ENCODE measurements at regions not wholly inside any gene's neighbourhood (a gene's known extent, or its start where the extent isn't known, plus 50 kb on each side); places are given as distances from the start of the nearest gene placed in this dataset.

GRCh38 chr16:52751035-52751434 is 204.1 kb upstream of the TOX3 start:
- DNase-seq (ENCODE audit: low read depth in 1 of 2, low spot score in 1 of 2): no peak
- Histone ChIP-seq H3K27ac (no peak overlapping the region), H3K4me1 (no peaks in the 10 kb centered on the region), H3K9me3 (0 out of 3 replicates have a peak, but pooled peaks cover 8% of the 10 kb centered on the region), H3K4me2 (no peak overlapping the region), H3K4me3 (no peak overlapping the region)
- ChIA-PET POLR2A (no interaction called here), CTCF (no interaction called here)
- no peak for ATAC-seq
- no peak for FAIRE-seq
- no peak for TF ChIP-seq PHF8 (IDR thresholded peaks at IDR 0.05; ENCODE audit: borderline replicate concordance, low read depth)
- TF ChIP-seq RARB (CRISPR knock-in tag; IDR thresholded peaks at IDR 0.05): no peak
- no peak for TF ChIP-seq MAX (IDR thresholded peaks at IDR 0.05)
- no peak for TF ChIP-seq HEYL (CRISPR knock-in tag; IDR thresholded peaks at IDR 0.05)
- no peak for TF ChIP-seq RCOR1 (IDR thresholded peaks at IDR 0.05; ENCODE audit: low read depth, low read length)
- TF ChIP-seq KDM5A (IDR thresholded peaks at IDR 0.05): no peak
- no peak for TF ChIP-seq POLR2AphosphoS2 (conservative IDR thresholded peaks at IDR 0.05; ENCODE audit: low read length)
- TF ChIP-seq EHMT2 (IDR thresholded peaks at IDR 0.05; ENCODE audit: low read depth): no peak
- no peak for TF ChIP-seq TP53 (CRISPR knock-in tag; IDR thresholded peaks at IDR 0.05)
- no peak for TF ChIP-seq RAD21 (conservative IDR thresholded peaks at IDR 0.05 in 1 of 2, IDR thresholded peaks at IDR 0.05 in 1 of 2)
- TF ChIP-seq ESRRA (IDR thresholded peaks at IDR 0.05; ENCODE audit: borderline replicate concordance, low read length): no peak
- no peak for TF ChIP-seq HDAC2 (IDR thresholded peaks at IDR 0.05)

DNA sequence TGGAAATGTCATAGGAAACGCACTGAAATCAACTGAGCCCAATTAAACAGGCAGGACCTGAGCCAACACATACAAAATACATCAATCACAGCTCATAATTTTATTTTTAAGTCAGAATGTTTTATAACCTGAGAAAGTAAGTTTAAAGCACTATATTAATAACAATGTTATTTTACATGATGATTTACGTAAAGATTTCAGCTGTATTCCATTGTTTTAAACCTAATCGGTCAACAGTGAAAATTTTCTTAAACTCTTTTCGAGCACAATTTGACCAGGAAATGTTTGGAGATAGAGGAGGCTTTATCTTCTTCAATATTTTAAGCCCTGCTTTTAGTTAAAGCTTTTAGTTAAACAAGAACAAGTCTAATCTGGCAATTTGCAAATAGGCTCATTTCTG is 201.8 kb upstream of the TOX3 start:
- TF ChIP-seq HOXA7 (CRISPR knock-in tag; IDR thresholded peaks at IDR 0.05): no peak
- no peak for TF ChIP-seq CHD2 (IDR thresholded peaks at IDR 0.05; ENCODE audit: low read length, partially characterized antibody)
- no peak for TF ChIP-seq JUNB (IDR thresholded peaks at IDR 0.05)
- TF ChIP-seq MYC (IDR thresholded peaks at IDR 0.05; ENCODE audit: borderline replicate concordance, low read length): no peak
- CTCF ChIA-PET: no interaction called here
- FAIRE-seq: no peak

DNA sequence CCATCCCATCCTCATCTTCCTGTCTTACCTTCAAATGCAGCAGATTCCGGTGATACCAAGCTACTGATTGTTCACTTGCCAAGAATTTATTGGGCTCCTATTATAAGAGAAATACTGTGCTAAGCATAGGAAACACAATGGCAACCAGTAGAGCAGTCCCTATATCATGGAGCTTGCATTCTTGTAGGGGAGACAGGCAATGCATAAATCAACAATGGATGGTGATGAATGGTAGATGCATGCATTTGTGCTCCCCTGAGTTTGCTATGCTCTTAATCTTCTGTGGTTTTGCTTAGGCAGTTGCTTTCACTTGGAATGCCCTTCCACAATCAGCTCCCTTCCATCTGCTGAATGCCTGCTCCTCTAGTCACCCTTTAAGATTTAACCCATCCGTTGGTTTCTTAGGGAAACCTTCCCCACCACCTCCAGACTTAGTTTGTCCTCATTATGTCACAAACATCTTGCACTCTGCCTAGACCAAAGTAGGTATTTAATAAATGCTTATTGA is 200.2 kb upstream of the TOX3 start:
- H3K4me1 ChIP-seq: no peaks in the 10 kb centered on the region
- H3K4me3 ChIP-seq: no peak overlapping the region
- H3K27ac ChIP-seq: no peak overlapping the region
- ChIA-PET POLR2A (no interaction called here), CTCF (no interaction called here)
- no peak overlapping the region for H3K4me2 ChIP-seq
- 9% methylated on average over 2 of the region's 2 CpGs for WGBS (ENCODE audit: missing lambda C conversion rate)
- no peak for DNase-seq (ENCODE audit: low read depth in 1 of 2, low spot score in 1 of 2)
- TF ChIP-seq NPAS2 (CRISPR knock-in tag; IDR thresholded peaks at IDR 0.05; ENCODE audit: borderline replicate concordance) (no peak), RARB (CRISPR knock-in tag; IDR thresholded peaks at IDR 0.05) (no peak), HOXB5 (CRISPR knock-in tag; IDR thresholded peaks at IDR 0.05) (no peak), RNF2 (IDR thresholded peaks at IDR 0.05; ENCODE audit: borderline replicate concordance, low read depth) (no peak), GATA3 (IDR thresholded peaks at IDR 0.05; ENCODE audit: borderline replicate concordance) (no peak), CBX8 (IDR thresholded peaks at IDR 0.05) (no peak), KDM1A (IDR thresholded peaks at IDR 0.05; ENCODE audit: low read depth) (no peak), HDAC2 (IDR thresholded peaks at IDR 0.05) (no peak), JUN (IDR thresholded peaks at IDR 0.05) (no peak), ESRRA (IDR thresholded peaks at IDR 0.05; ENCODE audit: borderline replicate concordance, low read length) (no peak)
- FAIRE-seq: no peak
- ATAC-seq: no peak
- no peaks in the 10 kb centered on the region for H3K9me3 ChIP-seq

More for the DNA sequence above, 201.8 kb upstream of the TOX3 start:
- Histone ChIP-seq H3K4me2 (no peak overlapping the region), H3K27ac (no peak overlapping the region), H3K4me3 (no peak overlapping the region), H3K9me3 (no peaks in the 10 kb centered on the region), H3K4me1 (no peaks in the 10 kb centered on the region)
- ATAC-seq: no peak
- WGBS (ENCODE audit: missing lambda C conversion rate): 32% methylated on average over 4 of the region's 4 CpGs
- POLR2A ChIA-PET: no interaction called here
- DNase-seq (ENCODE audit: low read depth in 1 of 2, low spot score in 1 of 2): no peak

GRCh38 chr16:52743707-52744106 is 196.8 kb upstream of the TOX3 start:
- H3K9me3 ChIP-seq: no peaks in the 10 kb centered on the region
- H3K4me3 ChIP-seq: no peak overlapping the region
- FAIRE-seq: no peak
- no peak for DNase-seq (ENCODE audit: low read depth in 1 of 2, low spot score in 1 of 2)
- ChIA-PET POLR2A (no interaction called here), CTCF (no interaction called here)
- no peak overlapping the region for H3K27ac ChIP-seq
- H3K4me2 ChIP-seq: no peak overlapping the region
- 38% methylated on average over 3 of the region's 3 CpGs for WGBS (ENCODE audit: missing lambda C conversion rate)
- ATAC-seq: no peak
- TF ChIP-seq RNF2 (IDR thresholded peaks at IDR 0.05; ENCODE audit: borderline replicate concordance, low read depth) (no peak), MAFK (IDR thresholded peaks at IDR 0.05; ENCODE audit: partially characterized antibody) (peak; percentile 94)
- no peaks in the 10 kb centered on the region for H3K4me1 ChIP-seq

All from A549 (cell line).